Common myeloid progenitor, CD34-positive (primary cell): ENCODE measurements at regions not wholly inside any gene's neighbourhood (a gene's known extent, or its start where the extent isn't known, plus 50 kb on each side); places are given as distances from the start of the nearest gene placed in this dataset.

Experiments
- CTCF ChIA-PET: fragments of 350-600 bp; sonication (Branson Sonifier 250); formaldehyde crosslinking; loops from one replicate; lab custom pipeline; 2021; ENCODE audit warnings: antibody characterized with exemption; lab: Charles Lee
- POLR2A ChIA-PET: fragments of 350-600 bp; sonication (Branson Sonifier 250); formaldehyde crosslinking; loops from one replicate; lab custom pipeline; 2021; ENCODE audit warnings: antibody characterized with exemption; lab: Charles Lee
- DNase-seq, 3 donors: peaks; one replicate each; pipeline versions ENCODE4 v3.0.0 to v3.0.0-alpha.2; 2013
- H3K27ac ChIP-seq, 2 experiments: 1 replicate in 1 of 2; 2 replicates in 1 of 2; pipeline ENCODE4 v1.7.0; 2013; ENCODE audit warnings: inconsistent platforms in 2 of 2, low read length in 2 of 2, mild to moderate bottlenecking in 2 of 2, low read depth in 1 of 2, moderate library complexity in 1 of 2; ENCODE audit not compliant: severe bottlenecking in 2 of 2, insufficient read depth in 1 of 2, poor library complexity in 1 of 2
- H3K27me3 ChIP-seq, 5 experiments: replicated peaks in 2 of 5; 1 replicate in 3 of 5; 2 replicates in 2 of 5; pipeline versions ENCODE4 v1.6.1 to v1.7.0; 2013; ENCODE audit warnings: low read length in 4 of 5, mild to moderate bottlenecking in 2 of 5, moderate library complexity in 2 of 5, inconsistent platforms in 1 of 5; ENCODE audit not compliant: insufficient read depth in 5 of 5, control insufficient read depth in 4 of 5
- H3K36me3 ChIP-seq, 4 experiments: 1 replicate in 2 of 4; 2 replicates in 2 of 4; pipeline versions ENCODE4 v1.6.1 to v1.7.0; 2013; ENCODE audit warnings: low read length in 3 of 4, control low read depth in 1 of 4, mild to moderate bottlenecking in 1 of 4; ENCODE audit not compliant: control insufficient read depth in 4 of 4, insufficient read depth in 4 of 4
- H3K4me1 ChIP-seq, 4 experiments: 1 replicate in 3 of 4; 2 replicates in 1 of 4; pipeline versions ENCODE4 v1.6.1 to v1.7.1; 2013; ENCODE audit warnings: low read length in 3 of 4, mild to moderate bottlenecking in 3 of 4, control low read depth in 1 of 4, inconsistent platforms in 1 of 4, moderate library complexity in 1 of 4; ENCODE audit not compliant: control insufficient read depth in 4 of 4, insufficient read depth in 4 of 4; ENCODE audit errors: control extremely low read depth in 1 of 4
- H3K4me3 ChIP-seq, 7 experiments: 1 replicate in 4 of 7; 2 replicates in 3 of 7; pipeline versions ENCODE4 v1.5.1 to v1.7.0; 2013; ENCODE audit warnings: mild to moderate bottlenecking in 7 of 7, low read length in 6 of 7, moderate library complexity in 6 of 7, inconsistent platforms in 2 of 7, low read depth in 2 of 7, control low read depth in 1 of 7; ENCODE audit not compliant: insufficient read depth in 4 of 7, control insufficient read depth in 1 of 7; ENCODE audit errors: extremely low read depth in 1 of 7
- H3K9me3 ChIP-seq, 5 experiments: 1 replicate in 4 of 5; 2 replicates in 1 of 5; pipeline versions ENCODE4 v1.6.1 to v1.7.1; 2013; ENCODE audit warnings: low read length in 4 of 5, mild to moderate bottlenecking in 2 of 5, inconsistent platforms in 1 of 5, low read depth in 1 of 5, moderate library complexity in 1 of 5; ENCODE audit not compliant: control insufficient read depth in 4 of 5, insufficient read depth in 2 of 5; ENCODE audit errors: control extremely low read depth in 1 of 5
- WGBS: methylation state at CpG from one replicate; pipeline ENCODE4 v1.1.5; 2013; ENCODE audit not compliant: insufficient coverage; 5-methylcytosine and 5-hydroxymethylcytosine counted together

DNA sequence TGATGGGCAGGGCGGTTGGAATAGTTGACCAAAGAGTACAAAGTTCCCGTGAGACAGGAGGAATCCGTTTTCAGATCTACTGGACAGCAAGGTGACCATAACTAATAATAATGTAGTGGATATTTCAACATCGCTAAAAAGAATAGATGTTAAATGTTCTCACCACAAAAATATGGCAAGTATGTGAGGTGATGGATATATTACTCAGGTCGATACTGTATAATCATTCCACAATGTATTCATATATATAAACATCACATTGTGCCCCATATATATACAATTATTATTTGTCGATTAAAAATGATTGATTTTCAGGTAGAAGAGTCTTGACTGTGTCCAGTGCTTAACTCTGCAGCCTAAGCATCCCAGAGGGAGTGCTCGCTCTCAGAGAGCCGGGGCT lies 141.6 kb upstream of the TENM3 start:
- Histone ChIP-seq H3K9me3 (peaks cover 0 to 2% (median 0%) of the 10 kb centered on the region in 5 experiments), H3K4me1 (no peaks in the 10 kb centered on the region), H3K36me3 (no peaks in the 10 kb centered on the region), H3K27ac (no peak overlapping the region), H3K4me3 (no peak overlapping the region), H3K27me3 (no peaks in the 10 kb centered on the region)
- ChIA-PET POLR2A (no interaction called here), CTCF (no interaction called here)
- 98% methylated on average over 5 of the region's 8 CpGs for WGBS
- DNase-seq, result no peak

DNA sequence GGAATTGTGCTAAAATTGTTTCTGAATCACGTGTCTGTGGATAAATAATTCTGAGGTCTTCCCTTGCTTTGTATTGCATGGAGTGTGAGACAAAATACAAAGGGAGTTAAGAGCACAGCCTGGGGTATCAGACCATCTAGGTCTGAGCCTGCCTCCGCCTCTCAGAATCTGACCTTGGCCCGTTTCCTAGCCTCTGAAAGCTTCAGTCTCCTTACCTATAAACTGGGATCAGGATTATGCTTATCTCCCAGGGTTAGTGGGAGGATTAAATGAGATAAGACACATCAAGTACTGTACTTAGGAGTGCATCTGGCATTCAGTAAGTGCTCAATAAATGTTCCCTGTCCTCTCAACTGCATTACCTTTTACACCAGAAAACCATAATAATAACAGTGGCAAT lies 140.6 kb upstream of the TENM3 start:
- Histone ChIP-seq H3K27ac (no peak overlapping the region), H3K9me3 (peaks cover 0 to 2% (median 0%) of the 10 kb centered on the region in 5 experiments), H3K27me3 (peaks cover 0 to 2% (median 0%) of the 10 kb centered on the region in 5 experiments), H3K4me1 (no peaks in the 10 kb centered on the region), H3K36me3 (no peaks in the 10 kb centered on the region), H3K4me3 (no peak overlapping the region)
- DNase-seq, result no peak
- CTCF ChIA-PET, result no interaction called here
- POLR2A ChIA-PET, result no interaction called here
- no CpG with 5 or more reads among the region's 3 CpGs for WGBS

DNA sequence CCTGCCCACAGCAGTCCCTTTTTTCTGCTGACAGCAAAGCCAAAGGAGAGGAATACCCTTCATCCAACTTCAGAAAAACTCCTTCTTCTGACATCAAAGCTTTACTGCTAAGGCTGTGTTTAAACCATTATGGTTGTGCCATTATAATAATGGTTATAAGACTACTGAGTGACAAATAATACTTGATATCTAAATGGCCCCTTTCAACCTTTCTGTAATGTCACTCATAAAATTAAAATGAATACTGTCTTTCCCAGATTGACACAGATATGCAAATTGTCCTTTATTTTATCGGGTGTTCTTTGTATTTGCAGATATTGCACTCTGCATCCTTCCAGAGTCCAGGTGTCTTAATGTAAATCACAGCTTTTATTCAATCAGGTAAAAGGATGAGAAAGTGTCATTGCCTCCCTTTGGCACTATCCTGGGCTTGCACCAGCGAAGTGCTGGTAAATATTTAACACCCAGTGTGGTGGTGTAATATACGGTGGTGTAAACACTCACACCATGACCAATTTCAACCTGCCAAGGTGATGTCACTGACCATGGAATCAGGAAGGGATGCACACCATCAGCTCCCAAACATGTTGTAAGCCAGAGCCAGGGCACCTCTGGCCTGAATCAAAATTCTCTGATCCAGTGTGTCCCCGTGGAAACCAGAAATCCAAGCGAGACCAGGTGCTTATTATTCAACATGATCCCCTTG lies 139.4 kb upstream of the TENM3 start:
- POLR2A ChIA-PET, result no interaction called here
- no peak for DNase-seq
- H3K9me3 ChIP-seq, result no peaks in the 10 kb centered on the region
- H3K4me1 ChIP-seq, result no peaks in the 10 kb centered on the region
- no peak overlapping the region for H3K4me3 ChIP-seq
- 100% methylated on average over 3 of the region's 5 CpGs for WGBS
- CTCF ChIA-PET, result interaction anchor here (0.5 kb wide), 1 partner anchor 272 kb away, joined by 3 read pairs; no protein-coding TSS in a partner anchor
- no peak overlapping the region for H3K27ac ChIP-seq
- peaks cover 0 to 2% (median 0%) of the 10 kb centered on the region in 5 experiments for H3K27me3 ChIP-seq
- H3K36me3 ChIP-seq, result no peaks in the 10 kb centered on the region

DNA sequence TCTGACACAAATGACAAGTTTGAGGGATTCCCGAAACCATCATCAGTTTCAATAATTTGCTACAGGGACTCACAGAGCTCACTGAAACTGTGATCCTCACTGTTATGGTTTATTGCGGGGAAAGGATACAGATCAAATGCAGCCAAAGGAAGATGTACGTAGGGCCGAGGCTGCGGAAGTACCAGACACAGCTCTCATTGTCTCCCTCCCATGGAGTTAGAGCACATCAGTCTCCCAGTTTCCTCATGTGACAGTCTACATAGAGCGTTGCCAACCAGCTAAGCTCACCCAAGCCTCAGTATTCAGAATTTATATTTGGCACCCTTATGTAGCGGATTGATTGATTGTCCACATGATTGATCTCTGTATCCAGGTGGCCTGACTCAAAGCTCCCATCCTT lies 137.8 kb upstream of the TENM3 start:
- CTCF ChIA-PET, result no interaction called here
- POLR2A ChIA-PET, result no interaction called here
- Histone ChIP-seq H3K4me3 (no peak overlapping the region), H3K36me3 (no peaks in the 10 kb centered on the region), H3K4me1 (no peaks in the 10 kb centered on the region), H3K27me3 (peaks cover 0 to 2% (median 0%) of the 10 kb centered on the region in 5 experiments), H3K9me3 (no peaks in the 10 kb centered on the region), H3K27ac (no peak overlapping the region)
- DNase-seq, result no peak
- 86% methylated on average over 5 of the region's 7 CpGs for WGBS

DNA sequence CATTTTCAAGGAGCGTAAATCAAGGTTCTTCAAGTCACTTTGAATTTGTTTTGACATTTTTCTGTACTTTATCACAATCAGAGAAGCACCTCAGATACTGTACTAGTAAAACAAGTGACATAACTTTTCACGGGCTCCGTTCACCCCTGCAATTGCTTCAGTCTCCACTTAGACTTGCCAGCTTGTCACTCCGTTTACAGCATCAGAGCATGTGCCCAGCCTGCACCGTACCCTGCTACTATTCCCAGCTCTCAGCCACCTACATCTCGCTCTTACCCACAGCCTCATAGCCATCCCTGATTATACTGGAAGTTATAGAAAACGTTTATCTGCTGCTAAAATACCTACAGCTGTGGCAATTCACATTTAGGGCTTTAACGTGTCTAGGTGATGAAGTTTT lies 135.3 kb upstream of the TENM3 start:
- Histone ChIP-seq H3K27me3 (peaks cover 0 to 2% (median 0%) of the 10 kb centered on the region in 5 experiments), H3K27ac (no peak overlapping the region), H3K9me3 (no peaks in the 10 kb centered on the region), H3K4me3 (no peak overlapping the region), H3K36me3 (no peaks in the 10 kb centered on the region), H3K4me1 (no peaks in the 10 kb centered on the region)
- WGBS, result 79% methylated on average over 5 of the region's 8 CpGs
- CTCF ChIA-PET, result no interaction called here
- POLR2A ChIA-PET, result no interaction called here
- DNase-seq, result no peak

DNA sequence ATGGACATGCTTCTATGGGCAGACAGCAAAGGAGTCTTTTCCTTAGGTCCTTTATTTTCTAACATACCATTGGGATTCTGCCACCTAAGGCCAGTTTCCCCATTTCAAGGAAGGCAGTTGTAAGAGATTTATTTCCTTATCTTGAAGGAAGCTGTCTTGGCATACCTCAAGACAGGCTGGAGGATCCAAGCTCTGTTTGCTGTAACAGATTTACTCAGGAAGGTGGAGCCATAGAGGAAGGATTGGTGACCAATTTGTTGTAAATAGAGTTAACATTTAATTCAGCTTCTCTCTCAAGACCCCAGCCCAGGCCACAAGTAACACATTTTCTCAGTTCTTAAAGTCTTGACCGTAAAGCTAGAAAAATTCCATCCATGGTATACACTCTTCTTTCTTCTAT lies 131.6 kb upstream of the TENM3 start:
- Histone ChIP-seq H3K4me1 (no peaks in the 10 kb centered on the region), H3K27me3 (peaks cover 0 to 2% (median 0%) of the 10 kb centered on the region in 5 experiments), H3K27ac (no peak overlapping the region), H3K36me3 (no peaks in the 10 kb centered on the region), H3K9me3 (no peaks in the 10 kb centered on the region), H3K4me3 (no peak overlapping the region)
- CTCF ChIA-PET, result no interaction called here
- WGBS, result 100% methylated on average over 1 of the region's 1 CpG
- POLR2A ChIA-PET, result no interaction called here
- no peak for DNase-seq

DNA sequence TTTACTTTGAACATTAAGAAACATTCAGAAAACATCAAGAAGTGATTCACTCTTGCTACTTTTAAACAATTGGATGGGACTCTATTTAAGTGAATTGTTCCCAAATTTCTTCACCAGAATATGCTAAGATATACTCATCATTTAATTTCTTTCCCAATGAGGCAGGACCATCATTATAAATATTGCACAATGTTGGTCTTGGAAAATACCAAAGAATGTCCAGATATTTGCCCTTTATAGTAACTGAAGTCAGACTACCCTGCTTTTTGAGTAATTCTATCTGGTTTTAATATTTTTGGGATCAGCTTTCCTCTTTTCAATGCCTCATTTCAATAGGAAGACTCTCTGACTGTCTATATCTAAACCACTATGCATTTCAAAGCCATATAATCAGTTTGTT lies 129.4 kb upstream of the TENM3 start:
- H3K4me3 ChIP-seq, result no peak overlapping the region
- peaks cover 0 to 2% (median 0%) of the 10 kb centered on the region in 5 experiments for H3K9me3 ChIP-seq
- POLR2A ChIA-PET, result no interaction called here
- no peaks in the 10 kb centered on the region for H3K36me3 ChIP-seq
- no peaks in the 10 kb centered on the region for H3K4me1 ChIP-seq
- no peak overlapping the region for H3K27ac ChIP-seq
- no peaks in the 10 kb centered on the region for H3K27me3 ChIP-seq
- CTCF ChIA-PET, result no interaction called here
- DNase-seq, result no peak
